Caco-2 (cell line): ENCODE measurements at regions not wholly inside any gene's neighbourhood (a gene's known extent, or its start where the extent isn't known, plus 50 kb on each side); places are given as distances from the start of the nearest gene placed in this dataset.

Experiments
- BruUV-seq: library from RNA; stranded (reverse); fragments of 400-500 nt; replicated peaks from 2 replicates; lab custom pipeline; 2021; lab: Mats Ljungman, UMichigan
- CTCF ChIA-PET: fragments of 300-600 bp; sonication (Branson Sonifier 250); formaldehyde crosslinking; loops from one replicate; lab custom pipeline; 2022; ENCODE audit warnings: antibody characterized with exemption; lab: Charles Lee
- POLR2A ChIA-PET: fragments of 300-600 bp; sonication (Branson Sonifier 250); formaldehyde crosslinking; loops from one replicate; lab custom pipeline; 2022; ENCODE audit warnings: antibody characterized with exemption; lab: Charles Lee
- DNase-seq, 2 experiments: peaks; one replicate each; pipeline versions ENCODE4 v3.0.0 to v3.0.0-alpha.2; 2020 to 2022
- H3K27me3 ChIP-seq: replicated peaks from 2 replicates; pipeline ENCODE4 v1.6.0; 2011; ENCODE audit warnings: low read length; ENCODE audit not compliant: control insufficient read depth, insufficient read depth
- H3K36me3 ChIP-seq: 2 replicates; pipeline ENCODE4 v1.5.1; 2011; ENCODE audit warnings: low read length; ENCODE audit not compliant: control insufficient read depth, insufficient read depth
- H3K4me1 ChIP-seq: fragments of 250-450 bp; sonication (Bioruptor Pico); 2 replicates; pipeline ENCODE4 v1.5.1; 2020; ENCODE audit warnings: mild to moderate bottlenecking
- H3K4me3 ChIP-seq: 2 replicates; pipeline ENCODE4 v1.5.1; 2011; ENCODE audit warnings: low read depth, mild to moderate bottlenecking, control low read depth, low read length
- H3K9me3 ChIP-seq: fragments of 250-450 bp; sonication (Bioruptor Pico); 2 replicates; pipeline ENCODE4 v1.5.1; 2020; ENCODE audit warnings: mild to moderate bottlenecking, moderate library complexity
- H3K27ac Mint-ChIP-seq: one replicate; pipeline ENCODE4 v1.8.0; 2022; ENCODE audit warnings: mixed read lengths; ENCODE audit not compliant: unreplicated experiment
- H3K27me3 Mint-ChIP-seq: one replicate; pipeline ENCODE4 v1.8.0; 2022; ENCODE audit warnings: mixed read lengths; ENCODE audit not compliant: insufficient read depth, unreplicated experiment
- H3K36me3 Mint-ChIP-seq: one replicate; pipeline ENCODE4 v1.8.0; 2022; ENCODE audit warnings: mild to moderate bottlenecking, mixed read lengths; ENCODE audit not compliant: insufficient read depth, unreplicated experiment
- H3K4me1 Mint-ChIP-seq: one replicate; pipeline ENCODE4 v1.8.0; 2022; ENCODE audit warnings: low read depth, mixed read lengths; ENCODE audit not compliant: unreplicated experiment
- H3K4me3 Mint-ChIP-seq: one replicate; pipeline ENCODE4 v1.8.0; 2022; ENCODE audit warnings: mild to moderate bottlenecking, moderate library complexity, mixed read lengths; ENCODE audit not compliant: unreplicated experiment
- H3K9me3 Mint-ChIP-seq: one replicate; pipeline ENCODE4 v1.8.0; 2022; ENCODE audit warnings: mixed read lengths; ENCODE audit not compliant: unreplicated experiment
- intact Hi-C: fragments of 100-400 bp; cut with micrococcal nuclease; formaldehyde crosslinking; loops from one replicate; pipeline ENCODE4 v1.10.0; 2022; ENCODE audit not compliant: unreplicated experiment
- TF ChIP-seq, protein P1 (sequence below), 2 experiments: fragments of 200-600 bp in 1 of 2; IDR thresholded peaks; 1 replicate in 1 of 2; 2 replicates in 1 of 2; pipeline versions ENCODE4 v1.5.1 to v1.8.0; 2011 to 2022; ENCODE audit warnings: antibody characterized with exemption in 1 of 2, control low read depth in 1 of 2, inconsistent platforms in 1 of 2, low read depth in 1 of 2, low read length in 1 of 2, mild to moderate bottlenecking in 1 of 2, moderate library complexity in 1 of 2; ENCODE audit not compliant: insufficient read depth in 1 of 2, severe bottlenecking in 1 of 2, unreplicated experiment in 1 of 2

DNA sequence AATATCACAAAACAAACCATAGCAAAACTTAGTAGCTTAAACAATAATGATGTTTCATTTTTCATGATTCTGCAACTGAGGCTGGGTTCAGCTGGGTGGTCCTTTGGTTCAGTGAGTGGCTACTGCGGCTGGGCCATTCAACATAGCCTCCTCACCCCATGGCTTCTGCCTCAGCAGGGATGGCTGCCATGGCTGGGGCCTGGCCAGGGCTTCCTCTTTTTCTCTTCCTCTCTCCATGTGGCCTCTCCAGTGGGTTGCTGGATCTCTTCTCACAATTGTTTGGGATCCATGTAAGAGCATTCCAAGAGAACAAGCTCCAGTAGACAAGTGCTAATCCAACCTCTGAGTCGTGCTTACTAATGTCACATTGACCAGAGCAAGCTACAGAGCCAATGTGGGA is 248.6 kb upstream of the PLET1 start:
- Mint-ChIP-seq H3K27ac (no peak overlapping the region), H3K4me1 (no peaks in the 10 kb centered on the region), H3K9me3 (no peaks in the 10 kb centered on the region), H3K27me3 (peaks cover 27% of the 10 kb centered on the region), H3K36me3 (no peaks in the 10 kb centered on the region), H3K4me3 (no peak overlapping the region)
- no peak overlapping the region for H3K4me3 ChIP-seq
- H3K9me3 ChIP-seq: no peaks in the 10 kb centered on the region
- no peak for DNase-seq
- BruUV-seq: no TSS peak
- intact Hi-C loops: no loop called here
- TF ChIP-seq, protein P1, sequence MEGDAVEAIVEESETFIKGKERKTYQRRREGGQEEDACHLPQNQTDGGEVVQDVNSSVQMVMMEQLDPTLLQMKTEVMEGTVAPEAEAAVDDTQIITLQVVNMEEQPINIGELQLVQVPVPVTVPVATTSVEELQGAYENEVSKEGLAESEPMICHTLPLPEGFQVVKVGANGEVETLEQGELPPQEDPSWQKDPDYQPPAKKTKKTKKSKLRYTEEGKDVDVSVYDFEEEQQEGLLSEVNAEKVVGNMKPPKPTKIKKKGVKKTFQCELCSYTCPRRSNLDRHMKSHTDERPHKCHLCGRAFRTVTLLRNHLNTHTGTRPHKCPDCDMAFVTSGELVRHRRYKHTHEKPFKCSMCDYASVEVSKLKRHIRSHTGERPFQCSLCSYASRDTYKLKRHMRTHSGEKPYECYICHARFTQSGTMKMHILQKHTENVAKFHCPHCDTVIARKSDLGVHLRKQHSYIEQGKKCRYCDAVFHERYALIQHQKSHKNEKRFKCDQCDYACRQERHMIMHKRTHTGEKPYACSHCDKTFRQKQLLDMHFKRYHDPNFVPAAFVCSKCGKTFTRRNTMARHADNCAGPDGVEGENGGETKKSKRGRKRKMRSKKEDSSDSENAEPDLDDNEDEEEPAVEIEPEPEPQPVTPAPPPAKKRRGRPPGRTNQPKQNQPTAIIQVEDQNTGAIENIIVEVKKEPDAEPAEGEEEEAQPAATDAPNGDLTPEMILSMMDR (IDR thresholded peaks at IDR 0.05; ENCODE audit: insufficient read depth in 1 of 2, low read depth in 1 of 2, low read length in 1 of 2, severe bottlenecking in 1 of 2, unreplicated experiment in 1 of 2): no peak
- ChIA-PET POLR2A (no interaction called here), CTCF (no interaction called here)
- peaks cover 2% of the 10 kb centered on the region; the same call in 1 of the 2 replicates for H3K27me3 ChIP-seq
- no peaks in the 10 kb centered on the region for H3K4me1 ChIP-seq
- H3K36me3 ChIP-seq: no peaks in the 10 kb centered on the region

DNA sequence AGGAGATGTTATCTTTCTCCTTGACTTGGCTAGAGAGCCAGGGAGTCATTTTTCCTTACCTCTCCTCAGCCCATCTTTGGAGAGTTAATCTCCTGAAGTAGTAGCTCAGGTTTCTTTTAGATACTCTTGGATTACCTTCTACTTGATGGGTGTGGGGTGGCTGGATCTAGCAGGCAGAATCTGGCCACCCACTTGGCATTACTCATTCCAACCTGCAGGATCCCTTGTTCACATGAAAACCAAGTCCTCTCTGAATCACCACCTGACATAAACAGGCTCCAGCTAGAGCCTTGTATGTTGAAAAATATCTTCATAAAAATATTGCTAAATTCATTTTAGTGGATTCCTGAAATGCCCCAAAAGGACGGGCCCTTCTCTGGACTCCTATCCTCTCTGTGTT is 250.6 kb upstream of the PLET1 start:
- ChIA-PET CTCF (no interaction called here), POLR2A (no interaction called here)
- BruUV-seq: no TSS peak
- Histone ChIP-seq H3K4me1 (no peaks in the 10 kb centered on the region), H3K4me3 (no peak overlapping the region), H3K27me3 (peaks cover 2% of the 10 kb centered on the region; the same call in 1 of the 2 replicates), H3K36me3 (no peaks in the 10 kb centered on the region), H3K9me3 (no peaks in the 10 kb centered on the region)
- no peaks in the 10 kb centered on the region for H3K4me1 Mint-ChIP-seq
- no peaks in the 10 kb centered on the region for H3K9me3 Mint-ChIP-seq
- no peak for DNase-seq
- no peak overlapping the region for H3K27ac Mint-ChIP-seq
- no peak overlapping the region for H3K4me3 Mint-ChIP-seq
- intact Hi-C loops: no loop called here
- peaks cover 25% of the 10 kb centered on the region for H3K27me3 Mint-ChIP-seq
- TF ChIP-seq, protein P1 (IDR thresholded peaks at IDR 0.05; ENCODE audit: insufficient read depth in 1 of 2, low read depth in 1 of 2, low read length in 1 of 2, severe bottlenecking in 1 of 2, unreplicated experiment in 1 of 2): no peak
- no peaks in the 10 kb centered on the region for H3K36me3 Mint-ChIP-seq

DNA sequence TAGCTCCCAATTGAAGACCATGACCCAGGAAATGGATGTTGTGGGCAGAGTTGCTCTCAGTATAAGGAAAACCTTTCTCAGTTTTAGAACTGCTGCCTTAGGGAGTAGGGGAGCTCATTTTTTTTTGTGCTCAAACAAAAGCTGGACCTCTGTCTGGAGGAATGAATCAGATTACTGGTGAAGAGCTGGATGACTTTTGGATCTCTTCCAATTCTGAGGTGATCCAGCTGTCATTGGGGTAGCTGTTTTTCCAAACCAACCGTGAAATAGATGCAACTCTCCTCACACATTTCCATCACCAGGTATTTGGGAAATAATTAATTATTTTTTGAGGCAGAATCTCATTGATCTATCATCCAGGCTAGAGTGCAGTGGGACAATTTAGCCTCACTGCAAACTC is 251.3 kb upstream of the PLET1 start:
- no peak overlapping the region for H3K4me3 Mint-ChIP-seq
- intact Hi-C loops: no loop called here
- POLR2A ChIA-PET: no interaction called here

More for the DNA sequence above, 251.3 kb upstream of the PLET1 start:
- H3K27me3 Mint-ChIP-seq: peaks cover 24% of the 10 kb centered on the region
- CTCF ChIA-PET: no interaction called here
- TF ChIP-seq, protein P1 (IDR thresholded peaks at IDR 0.05; ENCODE audit: insufficient read depth in 1 of 2, low read depth in 1 of 2, low read length in 1 of 2, severe bottlenecking in 1 of 2, unreplicated experiment in 1 of 2): no peak
- no peaks in the 10 kb centered on the region for H3K4me1 ChIP-seq
- DNase-seq: no peak
- H3K36me3 Mint-ChIP-seq: no peaks in the 10 kb centered on the region
- BruUV-seq: no TSS peak
- H3K27ac Mint-ChIP-seq: no peak overlapping the region
- H3K27me3 ChIP-seq: peaks cover 2% of the 10 kb centered on the region; the same call in 1 of the 2 replicates
- H3K4me1 Mint-ChIP-seq: no peaks in the 10 kb centered on the region
- no peak overlapping the region for H3K4me3 ChIP-seq
- H3K36me3 ChIP-seq: no peaks in the 10 kb centered on the region
- no peaks in the 10 kb centered on the region for H3K9me3 Mint-ChIP-seq
- no peaks in the 10 kb centered on the region for H3K9me3 ChIP-seq
